ENCODE measurements at regions not wholly inside any gene's neighbourhood (a gene's known extent, or its start where the extent isn't known, plus 50 kb on each side); places are given as distances from the start of the nearest gene placed in this dataset.
"Not testable (repeated sequence)": the region's sequence is repeated elsewhere in the genome, so short reads cannot be mapped to it uniquely, and the experiment has no call there.

DNA sequence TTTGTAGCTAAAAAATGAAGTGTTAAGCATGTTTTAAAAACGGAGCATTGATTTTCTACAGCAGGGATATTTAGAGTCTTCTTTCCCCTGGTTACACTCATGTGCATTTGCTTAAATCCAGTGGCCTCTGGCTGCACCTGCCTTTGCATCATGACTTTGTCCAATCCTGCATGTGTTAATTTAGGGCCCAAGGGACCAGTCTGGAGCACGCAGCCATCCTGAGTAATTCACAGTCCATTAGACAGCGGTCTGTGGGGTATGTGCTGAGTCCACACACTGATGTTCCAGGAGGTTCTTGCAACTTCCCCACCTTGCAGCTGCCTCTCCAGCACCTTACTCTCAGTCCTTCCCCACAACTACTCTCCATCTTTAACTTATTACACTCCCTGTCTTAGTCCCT lies 60.7 kb upstream of the DPP6 start:
- H3K4me3 Mint-ChIP-seq (ENCODE audit: low read depth); H3K9me3 Mint-ChIP-seq; H3K27ac Mint-ChIP-seq; H3K4me1 Mint-ChIP-seq (ENCODE audit: low read depth); H3K27me3 Mint-ChIP-seq (ENCODE audit: low read depth); H3K36me3 Mint-ChIP-seq (ENCODE audit: low read depth); DNase-seq (ENCODE audit: low spot score); intact Hi-C loops (cut with micrococcal nuclease): not testable (repeated sequence)

GRCh38 chr7:153993402-153993801 lies 58.8 kb upstream of the DPP6 start:
- H3K4me1 Mint-ChIP-seq (ENCODE audit: low read depth); DNase-seq (ENCODE audit: low spot score); H3K9me3 Mint-ChIP-seq; H3K36me3 Mint-ChIP-seq (ENCODE audit: low read depth); H3K27me3 Mint-ChIP-seq (ENCODE audit: low read depth); H3K4me3 Mint-ChIP-seq (ENCODE audit: low read depth); H3K27ac Mint-ChIP-seq; intact Hi-C loops (cut with micrococcal nuclease): not testable (repeated sequence)

- intact Hi-C loops (cut with micrococcal nuclease); H3K4me1 Mint-ChIP-seq (ENCODE audit: low read depth); H3K9me3 Mint-ChIP-seq; H3K36me3 Mint-ChIP-seq (ENCODE audit: low read depth); H3K4me3 Mint-ChIP-seq (ENCODE audit: low read depth); DNase-seq (ENCODE audit: low spot score); H3K27ac Mint-ChIP-seq; H3K27me3 Mint-ChIP-seq (ENCODE audit: low read depth): not testable (repeated sequence)
These were observed 53.3 kb upstream of the DPP6 start for GRCh38 chr7:153998896-153999295.
